Effector memory CD4-positive, alpha-beta T cell (primary cell): ENCODE measurements at regions not wholly inside any gene's neighbourhood (a gene's known extent, or its start where the extent isn't known, plus 50 kb on each side); places are given as distances from the start of the nearest gene placed in this dataset.

Experiments
- DNase-seq, 3 donors: peaks; one replicate each; pipeline ENCODE4 v3.0.0-alpha.2; 2020
- H3K27ac ChIP-seq: 2 replicates; pipeline ENCODE4 v1.7.0; 2013; ENCODE audit warnings: mild to moderate bottlenecking, low read length, moderate library complexity; ENCODE audit not compliant: insufficient read depth, poor library complexity, severe bottlenecking
- H3K27me3 ChIP-seq: replicated peaks from 2 replicates; pipeline ENCODE4 v1.7.0; 2013; ENCODE audit warnings: mild to moderate bottlenecking, low read length; ENCODE audit not compliant: insufficient read depth, control insufficient read depth, poor library complexity, severe bottlenecking
- H3K36me3 ChIP-seq: 2 replicates; pipeline ENCODE4 v1.7.0; 2013; ENCODE audit warnings: mild to moderate bottlenecking, low read length, moderate library complexity; ENCODE audit not compliant: control insufficient read depth, insufficient read depth
- H3K4me1 ChIP-seq: 2 replicates; pipeline ENCODE4 v1.7.0; 2013; ENCODE audit warnings: low read length, mild to moderate bottlenecking; ENCODE audit not compliant: control insufficient read depth, insufficient read depth, poor library complexity, severe bottlenecking
- H3K4me3 ChIP-seq: 2 replicates; pipeline ENCODE4 v1.7.0; 2013; ENCODE audit warnings: low read length, low read depth, mild to moderate bottlenecking; ENCODE audit not compliant: insufficient read depth, poor library complexity, severe bottlenecking
- H3K9me3 ChIP-seq: 2 replicates; pipeline ENCODE4 v1.7.0; 2013; ENCODE audit warnings: mild to moderate bottlenecking, low read length, moderate library complexity; ENCODE audit not compliant: control insufficient read depth

DNA sequence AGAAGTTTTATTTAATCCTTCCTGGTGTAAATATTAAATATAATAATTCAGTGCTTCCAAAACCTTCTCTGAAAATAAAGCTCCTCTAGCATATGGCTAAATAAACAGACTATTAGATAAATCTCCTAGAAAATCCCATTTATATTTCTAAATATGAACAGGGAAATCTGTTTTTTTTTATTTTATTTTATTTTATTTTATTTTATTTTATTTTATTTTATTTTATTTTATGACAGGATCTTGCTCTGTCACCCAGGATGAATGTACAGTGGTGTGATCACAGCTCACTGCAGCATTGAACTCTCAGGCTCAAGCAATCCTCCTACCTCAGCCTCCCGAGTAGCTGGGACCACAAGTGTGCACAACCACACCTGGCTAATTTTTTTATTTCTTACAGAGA, 673.5 kb downstream of the IRS1 start:
- no peaks in the 10 kb centered on the region for H3K9me3 ChIP-seq
- no peaks in the 10 kb centered on the region for H3K27me3 ChIP-seq
- no peak overlapping the region for H3K4me3 ChIP-seq
- no peak overlapping the region for H3K27ac ChIP-seq
- no peaks in the 10 kb centered on the region for H3K36me3 ChIP-seq
- DNase-seq: no peak
- H3K4me1 ChIP-seq: no peaks in the 10 kb centered on the region

DNA sequence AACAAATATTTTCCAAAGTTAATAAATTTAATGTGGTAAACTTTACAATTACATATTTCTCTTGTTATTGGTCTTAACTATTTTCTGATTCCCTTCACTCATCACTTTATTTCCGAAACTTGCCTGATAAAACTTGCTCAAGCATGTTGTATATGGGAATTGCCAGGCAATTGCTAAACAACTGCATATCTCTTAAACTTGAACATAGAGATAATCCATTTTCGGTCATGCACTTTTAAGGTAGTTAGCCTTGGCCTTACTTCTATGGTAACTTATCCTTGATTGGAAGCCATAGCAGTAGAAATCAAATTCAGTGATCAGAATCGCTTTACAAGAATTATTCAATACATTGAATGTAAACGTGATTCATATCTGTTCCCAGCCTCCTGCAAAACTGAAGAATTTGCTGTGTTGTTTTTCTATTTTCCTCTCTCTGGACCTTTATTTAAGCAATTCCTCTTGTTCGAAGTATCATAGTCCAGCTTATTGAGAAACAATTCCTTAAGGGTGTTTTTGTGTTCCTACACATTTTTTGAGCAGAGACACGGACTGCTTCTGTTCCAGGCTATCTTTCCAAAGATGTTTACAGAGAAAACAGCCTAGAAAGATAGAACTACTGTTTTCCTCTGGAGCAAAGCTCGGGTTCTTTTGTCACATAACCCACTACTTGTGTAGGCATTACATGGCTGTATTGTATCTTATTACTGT, 674.3 kb downstream of the IRS1 start:
- H3K27ac ChIP-seq: no peak overlapping the region
- no peak overlapping the region for H3K4me3 ChIP-seq
- H3K4me1 ChIP-seq: no peaks in the 10 kb centered on the region
- H3K9me3 ChIP-seq: no peaks in the 10 kb centered on the region
- no peaks in the 10 kb centered on the region for H3K27me3 ChIP-seq
- DNase-seq: no peak
- no peaks in the 10 kb centered on the region for H3K36me3 ChIP-seq

DNA sequence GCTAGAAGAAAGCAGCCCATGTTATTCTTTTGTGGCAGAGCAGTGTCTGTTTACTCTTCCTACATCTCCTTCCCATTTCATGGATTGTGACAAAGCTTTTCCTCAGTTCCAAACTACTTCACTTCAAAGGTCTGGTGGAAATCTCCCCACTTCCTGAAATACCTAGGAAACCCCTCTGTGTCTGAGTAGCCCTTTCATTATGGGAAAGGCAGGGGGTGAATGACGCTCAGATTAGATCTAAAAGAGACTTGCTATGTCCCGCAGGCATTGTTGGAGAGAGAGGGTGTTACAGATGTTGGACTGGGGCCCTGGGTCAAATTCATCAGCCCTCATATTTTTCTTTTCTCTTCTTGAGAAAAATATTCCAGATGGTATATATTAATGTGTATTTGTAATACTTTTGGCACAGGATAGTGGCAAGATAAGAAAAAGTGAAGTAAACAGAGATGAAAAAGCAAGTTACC, 675.0 kb downstream of the IRS1 start:
- H3K9me3 ChIP-seq: no peaks in the 10 kb centered on the region
- no peaks in the 10 kb centered on the region for H3K36me3 ChIP-seq
- no peaks in the 10 kb centered on the region for H3K4me1 ChIP-seq
- DNase-seq: no peak
- no peak overlapping the region for H3K4me3 ChIP-seq
- H3K27ac ChIP-seq: no peak overlapping the region
- no peaks in the 10 kb centered on the region for H3K27me3 ChIP-seq

DNA sequence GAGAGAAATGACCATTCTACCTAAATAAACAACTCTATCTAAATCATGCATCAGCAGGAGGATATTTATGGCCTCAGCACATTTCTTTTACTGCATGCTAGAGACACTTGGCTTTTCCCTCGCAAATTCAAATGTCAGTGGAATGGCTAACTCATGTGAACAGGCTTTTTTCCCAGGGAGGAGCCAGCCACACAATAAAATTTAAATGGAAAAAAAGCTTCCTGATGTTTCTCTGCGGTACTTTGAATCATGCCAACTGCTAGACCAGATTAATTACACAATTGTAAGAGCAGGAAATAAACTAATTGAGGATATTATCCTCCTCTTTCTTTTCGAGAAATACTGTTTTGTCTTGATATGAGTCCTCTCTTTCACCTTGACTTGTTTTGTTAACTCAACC, 676.3 kb downstream of the IRS1 start:
- H3K9me3 ChIP-seq: no peaks in the 10 kb centered on the region
- no peak for DNase-seq
- H3K36me3 ChIP-seq: no peaks in the 10 kb centered on the region
- H3K4me1 ChIP-seq: no peaks in the 10 kb centered on the region
- H3K4me3 ChIP-seq: no peak overlapping the region
- no peak overlapping the region for H3K27ac ChIP-seq
- H3K27me3 ChIP-seq: no peaks in the 10 kb centered on the region

DNA sequence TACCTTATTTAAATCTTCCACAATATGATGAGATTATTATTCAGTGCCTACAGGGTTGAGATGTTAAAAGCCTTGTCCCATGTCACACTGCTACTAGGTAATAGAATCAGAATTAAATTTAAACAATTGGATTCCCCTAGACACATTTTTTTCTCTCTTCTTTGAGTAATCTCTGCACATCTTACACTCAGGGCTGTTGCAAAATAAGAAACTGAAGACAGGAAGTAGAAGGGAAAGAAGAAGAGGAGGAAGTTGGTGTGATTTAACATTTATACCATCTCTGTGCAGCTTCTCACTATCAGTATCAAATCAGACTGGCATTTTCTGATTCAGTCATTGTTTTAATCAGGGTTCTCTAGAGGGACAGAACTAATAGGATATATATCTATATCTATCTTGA, 677.6 kb downstream of the IRS1 start:
- Histone ChIP-seq H3K27me3 (no peaks in the 10 kb centered on the region), H3K9me3 (no peaks in the 10 kb centered on the region), H3K4me1 (no peaks in the 10 kb centered on the region), H3K36me3 (no peaks in the 10 kb centered on the region), H3K27ac (no peak overlapping the region), H3K4me3 (no peak overlapping the region)
- DNase-seq: no peak

DNA sequence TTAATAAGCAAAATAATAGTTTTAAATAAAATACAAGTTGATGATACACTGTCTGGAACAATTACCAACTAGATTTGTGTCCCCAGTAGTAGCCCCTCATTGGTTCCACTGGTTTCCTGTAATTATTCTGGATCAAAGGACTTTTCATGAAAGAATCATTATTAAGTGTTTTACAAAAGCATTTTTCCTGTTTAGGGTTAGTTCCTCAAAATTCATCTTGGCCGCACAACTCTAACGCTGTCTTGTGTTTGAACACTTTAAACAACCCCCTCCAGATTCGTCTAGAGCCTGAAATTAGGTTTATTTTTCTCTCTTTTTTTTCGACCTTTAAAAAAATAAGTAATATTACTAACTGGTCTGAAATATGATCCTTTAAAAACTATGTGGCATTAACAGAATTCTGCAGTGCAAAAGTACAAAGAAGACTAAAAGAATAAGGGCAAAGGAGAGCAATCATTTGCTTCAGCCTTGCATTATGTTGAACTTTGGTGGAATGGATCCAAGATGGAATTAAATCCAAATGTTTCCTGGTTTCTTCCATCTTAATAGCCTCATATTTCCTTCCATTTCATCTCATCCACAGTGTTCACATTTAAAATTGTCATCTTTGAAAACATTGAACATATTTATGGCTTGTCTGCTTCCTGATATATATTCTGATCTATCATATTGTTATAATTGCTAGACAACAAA, 678.4 kb downstream of the IRS1 start:
- H3K27me3 ChIP-seq: no peaks in the 10 kb centered on the region
- no peak for DNase-seq
- H3K27ac ChIP-seq: no peak overlapping the region
- no peak overlapping the region for H3K4me3 ChIP-seq
- no peaks in the 10 kb centered on the region for H3K36me3 ChIP-seq
- H3K4me1 ChIP-seq: no peaks in the 10 kb centered on the region
- H3K9me3 ChIP-seq: no peaks in the 10 kb centered on the region

DNA sequence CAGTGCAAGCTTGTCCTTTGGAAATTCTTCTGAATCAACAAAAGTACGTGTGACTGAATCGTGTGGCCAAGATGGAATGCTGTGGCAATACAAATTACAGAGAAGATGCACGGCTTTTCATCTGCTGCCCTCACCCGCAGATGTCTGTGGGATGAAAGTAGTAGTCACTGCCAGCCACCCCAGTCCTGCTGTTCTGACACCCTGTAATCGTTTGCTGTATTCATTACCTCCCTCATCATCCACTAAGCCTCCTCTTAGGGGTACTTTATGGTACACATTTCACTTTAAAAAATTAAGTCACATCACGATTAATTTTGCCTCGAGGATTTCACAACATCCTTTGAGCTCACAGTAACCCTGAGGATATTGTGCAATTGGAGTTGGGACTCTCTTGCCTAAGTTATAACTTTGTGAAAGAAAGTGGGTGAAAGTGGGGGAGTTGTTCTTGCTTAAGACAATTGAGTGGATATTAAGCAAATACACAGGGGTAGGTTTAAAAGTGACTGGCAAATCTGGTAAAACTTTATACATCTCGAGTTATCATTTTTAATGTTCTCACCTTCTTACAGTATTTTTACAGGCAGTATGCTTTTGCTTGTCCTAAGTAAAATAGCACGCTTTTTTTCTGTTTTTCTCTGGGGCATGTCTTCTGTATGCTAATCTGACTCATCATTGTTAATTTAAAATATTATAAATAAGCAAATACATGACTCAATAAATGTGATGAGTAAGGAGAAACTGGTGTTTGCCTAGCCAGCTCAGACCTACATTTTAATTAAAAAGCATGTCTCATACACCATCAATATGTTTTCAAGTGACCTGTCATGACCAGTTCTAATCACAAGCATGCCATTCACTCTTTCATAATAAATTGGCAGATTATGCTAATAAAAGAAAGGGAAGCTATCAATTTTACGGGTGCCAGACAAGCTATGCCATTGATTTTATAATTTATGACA, 680.9 kb downstream of the IRS1 start:
- H3K4me3 ChIP-seq: no peak overlapping the region
- H3K9me3 ChIP-seq: no peaks in the 10 kb centered on the region
- H3K27me3 ChIP-seq: no peaks in the 10 kb centered on the region
- H3K27ac ChIP-seq: no peak overlapping the region
- H3K36me3 ChIP-seq: no peaks in the 10 kb centered on the region
- H3K4me1 ChIP-seq: no peaks in the 10 kb centered on the region
- no peak for DNase-seq

DNA sequence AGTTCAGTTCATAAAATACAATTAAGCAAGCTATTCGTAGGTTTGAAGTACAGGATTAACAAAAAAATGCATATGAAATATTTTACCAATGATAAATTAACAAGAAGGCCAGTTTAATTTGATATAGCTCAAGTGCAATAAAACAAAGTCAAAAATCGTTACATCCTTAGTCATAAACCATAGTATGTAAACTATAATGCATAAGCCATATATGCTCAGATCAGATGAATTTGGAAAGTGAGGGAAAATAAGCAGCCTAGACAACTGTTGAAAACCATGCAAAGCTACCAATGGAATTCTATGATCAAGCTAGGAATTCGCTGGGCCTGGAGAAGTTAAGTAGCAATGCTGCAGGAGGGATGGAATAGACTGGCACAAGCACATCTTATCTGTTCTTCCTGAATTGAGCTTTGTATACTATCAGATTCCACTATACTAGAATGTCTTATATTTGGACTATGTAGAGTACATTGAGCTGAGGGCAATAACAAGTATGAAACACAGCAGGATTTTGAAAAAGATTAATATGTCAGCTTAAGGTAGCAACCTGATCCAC, 682.0 kb downstream of the IRS1 start:
- Histone ChIP-seq H3K9me3 (no peaks in the 10 kb centered on the region), H3K27me3 (no peaks in the 10 kb centered on the region), H3K27ac (no peak overlapping the region), H3K36me3 (no peaks in the 10 kb centered on the region), H3K4me3 (no peak overlapping the region), H3K4me1 (no peaks in the 10 kb centered on the region)
- no peak for DNase-seq

DNA sequence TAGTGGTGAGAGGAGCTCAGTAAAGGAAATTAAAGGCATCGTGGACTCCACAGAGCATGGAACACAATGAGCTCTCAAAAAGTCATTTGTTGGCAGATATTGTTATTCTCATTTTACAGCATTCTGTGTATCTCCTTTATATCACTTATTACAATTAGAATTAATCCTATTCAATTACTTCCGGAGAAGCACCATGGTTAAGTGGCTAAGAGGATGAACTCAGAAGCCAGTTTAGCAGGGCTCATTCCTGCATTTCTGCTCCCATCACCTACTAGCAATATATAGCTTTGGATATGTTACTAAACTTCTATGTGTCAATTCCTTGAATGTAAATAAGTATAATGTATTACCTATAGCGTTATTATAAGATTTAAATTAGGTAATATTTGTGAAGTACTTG, 683.3 kb downstream of the IRS1 start:
- Histone ChIP-seq H3K4me3 (no peak overlapping the region), H3K9me3 (no peaks in the 10 kb centered on the region), H3K4me1 (no peaks in the 10 kb centered on the region), H3K36me3 (no peaks in the 10 kb centered on the region), H3K27me3 (no peaks in the 10 kb centered on the region), H3K27ac (no peak overlapping the region)
- no peak for DNase-seq
